ENCODE measurements at regions not wholly inside any gene's neighbourhood (a gene's known extent, or its start where the extent isn't known, plus 50 kb on each side); places are given as distances from the start of the nearest gene placed in this dataset.

DNA sequence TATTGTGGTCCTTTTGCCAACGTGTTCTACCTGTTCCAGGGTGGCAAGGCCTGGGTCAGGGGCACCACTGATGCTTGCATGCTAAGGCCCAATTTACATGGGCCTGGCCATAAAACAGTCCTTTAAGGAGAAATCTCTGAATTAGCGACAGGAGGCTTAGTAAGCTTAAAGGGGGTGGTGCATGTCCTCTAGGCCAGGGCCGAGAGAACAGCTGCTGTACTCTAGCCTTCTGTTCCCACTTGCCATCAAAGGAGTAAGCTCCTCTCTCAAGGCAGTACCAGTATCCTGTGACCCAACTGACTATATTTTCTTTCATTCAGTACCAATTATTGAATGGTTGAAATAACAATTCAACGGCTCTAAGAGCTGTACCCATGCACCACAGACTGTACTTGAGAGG is 67.7 kb upstream of the ZDHHC17 start:
- no peak for TF ChIP-seq EZH2 (IDR thresholded peaks at IDR 0.05; ENCODE audit: low read length)
- TF ChIP-seq, protein P1, sequence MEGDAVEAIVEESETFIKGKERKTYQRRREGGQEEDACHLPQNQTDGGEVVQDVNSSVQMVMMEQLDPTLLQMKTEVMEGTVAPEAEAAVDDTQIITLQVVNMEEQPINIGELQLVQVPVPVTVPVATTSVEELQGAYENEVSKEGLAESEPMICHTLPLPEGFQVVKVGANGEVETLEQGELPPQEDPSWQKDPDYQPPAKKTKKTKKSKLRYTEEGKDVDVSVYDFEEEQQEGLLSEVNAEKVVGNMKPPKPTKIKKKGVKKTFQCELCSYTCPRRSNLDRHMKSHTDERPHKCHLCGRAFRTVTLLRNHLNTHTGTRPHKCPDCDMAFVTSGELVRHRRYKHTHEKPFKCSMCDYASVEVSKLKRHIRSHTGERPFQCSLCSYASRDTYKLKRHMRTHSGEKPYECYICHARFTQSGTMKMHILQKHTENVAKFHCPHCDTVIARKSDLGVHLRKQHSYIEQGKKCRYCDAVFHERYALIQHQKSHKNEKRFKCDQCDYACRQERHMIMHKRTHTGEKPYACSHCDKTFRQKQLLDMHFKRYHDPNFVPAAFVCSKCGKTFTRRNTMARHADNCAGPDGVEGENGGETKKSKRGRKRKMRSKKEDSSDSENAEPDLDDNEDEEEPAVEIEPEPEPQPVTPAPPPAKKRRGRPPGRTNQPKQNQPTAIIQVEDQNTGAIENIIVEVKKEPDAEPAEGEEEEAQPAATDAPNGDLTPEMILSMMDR (optimal IDR thresholded peaks at IDR 0.05 in 1 of 3, IDR thresholded peaks at IDR 0.05 in 1 of 3, conservative IDR thresholded peaks at IDR 0.05 in 1 of 3; ENCODE audit: extremely low read depth in 1 of 3, insufficient read depth in 2 of 3, low read length in 3 of 3) = no peak
